H9 (cell line): ENCODE measurements at regions not wholly inside any gene's neighbourhood (a gene's known extent, or its start where the extent isn't known, plus 50 kb on each side); places are given as distances from the start of the nearest gene placed in this dataset.

Source experiments
- DNase-seq: peaks from one replicate; pipeline ENCODE4 v3.0.0-alpha.2; 2017
- H2AFZ ChIP-seq: one replicate; pipeline ENCODE4 v1.6.1; 2013; ENCODE audit warnings: mild to moderate bottlenecking, low read length, control low read depth, moderate library complexity
- H2AK5ac ChIP-seq: 2 replicates; pipeline ENCODE4 v1.6.1; 2013; ENCODE audit warnings: low read length, control low read depth, mixed read lengths; ENCODE audit not compliant: insufficient read length
- H2BK120ac ChIP-seq: one replicate; pipeline ENCODE4 v1.6.1; 2013; ENCODE audit warnings: low read depth, mild to moderate bottlenecking, low read length, control low read depth, inconsistent platforms; ENCODE audit not compliant: poor library complexity, severe bottlenecking
- H2BK12ac ChIP-seq: 2 replicates; pipeline ENCODE4 v1.6.1; 2013; ENCODE audit warnings: low read length, control low read depth, mixed read lengths, low read depth; ENCODE audit not compliant: insufficient read length
- H2BK15ac ChIP-seq: 2 replicates; pipeline ENCODE4 v1.6.1; 2013; ENCODE audit warnings: low read depth, low read length, control low read depth
- H2BK20ac ChIP-seq: one replicate; pipeline ENCODE4 v1.6.1; 2013; ENCODE audit warnings: low read depth, mild to moderate bottlenecking, low read length, control low read depth, inconsistent platforms; ENCODE audit not compliant: poor library complexity, severe bottlenecking
- H2BK5ac ChIP-seq: 2 replicates; pipeline ENCODE4 v1.6.1; 2013; ENCODE audit warnings: low read length, control low read depth, mixed read lengths; ENCODE audit not compliant: insufficient read length
- H3K14ac ChIP-seq: 2 replicates; pipeline ENCODE4 v1.6.1; 2013; ENCODE audit warnings: low read length, control low read depth; ENCODE audit not compliant: insufficient read depth
- H3K18ac ChIP-seq: 2 replicates; pipeline ENCODE4 v1.6.1; 2013; ENCODE audit warnings: low read depth, mild to moderate bottlenecking, mixed read lengths, low read length, control low read depth; ENCODE audit not compliant: insufficient read length
- H3K23ac ChIP-seq: 2 replicates; pipeline ENCODE4 v1.6.1; 2013; ENCODE audit warnings: low read length, control low read depth, mixed read lengths, low read depth; ENCODE audit not compliant: insufficient read length
- H3K23me2 ChIP-seq: 2 replicates; pipeline ENCODE4 v1.6.1; 2013; ENCODE audit warnings: low read depth, mild to moderate bottlenecking, mixed read lengths, low read length, control low read depth; ENCODE audit not compliant: insufficient read length, poor library complexity, severe bottlenecking
- H3K27ac ChIP-seq: 2 replicates; pipeline ENCODE4 v1.5.1; 2013; ENCODE audit warnings: low read length, control low read depth, mixed read lengths, low read depth; ENCODE audit not compliant: insufficient read length
- H3K27me3 ChIP-seq: 2 replicates; pipeline ENCODE4 v1.6.1; 2013; ENCODE audit warnings: low read length, control low read depth, inconsistent platforms; ENCODE audit not compliant: insufficient read depth
- H3K4ac ChIP-seq: 2 replicates; pipeline ENCODE4 v1.6.1; 2013; ENCODE audit warnings: low read depth, mild to moderate bottlenecking, control low read depth, inconsistent platforms, low read length, moderate library complexity
- H3K4me1 ChIP-seq: 2 replicates; pipeline ENCODE4 v1.6.1; 2013; ENCODE audit warnings: low read length, control low read depth, inconsistent platforms; ENCODE audit not compliant: insufficient read depth
- H3K4me2 ChIP-seq: 2 replicates; pipeline ENCODE4 v1.6.1; 2013; ENCODE audit warnings: low read length, control low read depth, mixed read lengths; ENCODE audit not compliant: insufficient read length, insufficient read depth
- H3K56ac ChIP-seq: 2 replicates; pipeline ENCODE4 v1.6.1; 2013; ENCODE audit warnings: low read depth, mild to moderate bottlenecking, mixed read lengths, low read length, control low read depth; ENCODE audit not compliant: insufficient read length
- H3K79me1 ChIP-seq: 2 replicates; pipeline ENCODE4 v1.6.1; 2013; ENCODE audit warnings: low read depth, mild to moderate bottlenecking, moderate library complexity, low read length, control low read depth, inconsistent platforms; ENCODE audit not compliant: insufficient read depth, poor library complexity, severe bottlenecking
- H3K79me2 ChIP-seq: 2 replicates; pipeline ENCODE4 v1.6.1; 2013; ENCODE audit warnings: low read length, control low read depth, inconsistent platforms; ENCODE audit not compliant: insufficient read depth
- H3K9ac ChIP-seq: 2 replicates; pipeline ENCODE4 v1.6.1; 2013; ENCODE audit warnings: low read length, control low read depth, mixed read lengths; ENCODE audit not compliant: insufficient read length; ENCODE audit errors: extremely low read depth
- H3K9me3 ChIP-seq: one replicate; pipeline ENCODE4 v1.6.1; 2013; ENCODE audit warnings: low read depth, low read length, inconsistent platforms; ENCODE audit not compliant: control insufficient read depth
- H3T11ph ChIP-seq: one replicate; pipeline ENCODE4 v1.6.1; 2013; ENCODE audit warnings: mild to moderate bottlenecking, low read length, control low read depth, inconsistent platforms
- H4K20me1 ChIP-seq: one replicate; pipeline ENCODE4 v1.6.1; 2013; ENCODE audit not compliant: control insufficient read depth, insufficient read length, insufficient read depth
- H4K5ac ChIP-seq: 2 replicates; pipeline ENCODE4 v1.6.1; 2013; ENCODE audit warnings: low read depth, mild to moderate bottlenecking, mixed read lengths, low read length, control low read depth; ENCODE audit not compliant: insufficient read length
- H4K8ac ChIP-seq: replicated peaks from 2 replicates; pipeline ENCODE4 v1.6.1; 2013; ENCODE audit warnings: low read length, control low read depth, mixed read lengths, low read depth; ENCODE audit not compliant: insufficient read length
- H4K91ac ChIP-seq: 2 replicates; pipeline ENCODE4 v1.6.1; 2013; ENCODE audit warnings: low read depth, mild to moderate bottlenecking, moderate library complexity, mixed read lengths, low read length, control low read depth; ENCODE audit not compliant: insufficient read length
- H3K27ac Mint-ChIP-seq, 3 experiments: 2 replicates in 2 of 3; 3 replicates in 1 of 3; pipeline ENCODE4 v1.8.0; 2020 to 2021; ENCODE audit warnings: mixed read lengths in 3 of 3, mild to moderate bottlenecking in 1 of 3, moderate library complexity in 1 of 3
- H3K27me3 Mint-ChIP-seq: 2 replicates; pipeline ENCODE4 v1.8.0; 2021; ENCODE audit warnings: low read depth, mild to moderate bottlenecking, moderate library complexity, mixed read lengths
- H3K36me3 Mint-ChIP-seq, 3 experiments: 2 replicates in 2 of 3; 3 replicates in 1 of 3; pipeline ENCODE4 v1.8.0; 2020 to 2021; ENCODE audit warnings: low read depth in 3 of 3, mixed read lengths in 3 of 3; ENCODE audit not compliant: insufficient read depth in 1 of 3
- H3K4me1 Mint-ChIP-seq, 2 experiments: 2 replicates each; pipeline ENCODE4 v1.8.0; 2020; ENCODE audit warnings: mixed read lengths in 2 of 2
- H3K4me3 Mint-ChIP-seq, 2 experiments: 2 replicates in 1 of 2; 3 replicates in 1 of 2; pipeline ENCODE4 v1.8.0; 2020 to 2021; ENCODE audit warnings: mild to moderate bottlenecking in 2 of 2, mixed read lengths in 2 of 2, moderate library complexity in 1 of 2
- H3K9me3 Mint-ChIP-seq, 2 experiments: 2 replicates in 1 of 2; 3 replicates in 1 of 2; pipeline ENCODE4 v1.8.0; 2020; ENCODE audit warnings: mild to moderate bottlenecking in 2 of 2, mixed read lengths in 2 of 2, moderate library complexity in 1 of 2
- WGBS: extraction: QIAGEN DNeasy Blood & Tissue Kit; methylation state at CpG from one replicate; pipeline ENCODE4 v1.1.7; 2013; ENCODE audit warnings: missing lambda C conversion rate, low lambda C conversion rate, mixed read lengths; ENCODE audit not compliant: insufficient read length; ENCODE audit errors: extremely low coverage; 5-methylcytosine and 5-hydroxymethylcytosine counted together
- TF ChIP-seq, protein P1 (sequence below): fragments of 200-600 bp; sonication (generic); conservative IDR thresholded peaks from 3 replicates; pipeline ENCODE4 v1.8.0; 2021; ENCODE audit warnings: antibody characterized with exemption, mild to moderate bottlenecking

DNA sequence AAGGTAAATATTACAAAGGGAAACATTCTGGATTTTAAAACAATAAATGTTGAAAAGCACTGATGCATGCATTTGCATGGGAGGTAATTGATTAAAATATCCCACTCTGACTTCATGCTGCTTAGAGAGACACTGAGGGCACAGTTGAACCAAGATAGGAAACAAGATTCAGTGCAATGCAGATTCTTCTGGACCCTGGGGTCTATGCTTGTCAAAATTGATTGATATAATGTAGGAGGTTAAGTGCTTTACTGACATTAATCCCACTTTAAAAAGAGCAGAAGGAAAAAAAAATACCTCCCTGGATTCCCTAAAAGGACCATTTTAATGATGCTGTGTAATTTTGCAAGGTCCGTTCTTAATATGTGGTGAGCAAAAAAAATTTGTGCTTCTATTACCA, 454.2 kb downstream of the GABRB3 start:
- H3K27ac ChIP-seq: no peak overlapping the region
- TF ChIP-seq, protein P1, sequence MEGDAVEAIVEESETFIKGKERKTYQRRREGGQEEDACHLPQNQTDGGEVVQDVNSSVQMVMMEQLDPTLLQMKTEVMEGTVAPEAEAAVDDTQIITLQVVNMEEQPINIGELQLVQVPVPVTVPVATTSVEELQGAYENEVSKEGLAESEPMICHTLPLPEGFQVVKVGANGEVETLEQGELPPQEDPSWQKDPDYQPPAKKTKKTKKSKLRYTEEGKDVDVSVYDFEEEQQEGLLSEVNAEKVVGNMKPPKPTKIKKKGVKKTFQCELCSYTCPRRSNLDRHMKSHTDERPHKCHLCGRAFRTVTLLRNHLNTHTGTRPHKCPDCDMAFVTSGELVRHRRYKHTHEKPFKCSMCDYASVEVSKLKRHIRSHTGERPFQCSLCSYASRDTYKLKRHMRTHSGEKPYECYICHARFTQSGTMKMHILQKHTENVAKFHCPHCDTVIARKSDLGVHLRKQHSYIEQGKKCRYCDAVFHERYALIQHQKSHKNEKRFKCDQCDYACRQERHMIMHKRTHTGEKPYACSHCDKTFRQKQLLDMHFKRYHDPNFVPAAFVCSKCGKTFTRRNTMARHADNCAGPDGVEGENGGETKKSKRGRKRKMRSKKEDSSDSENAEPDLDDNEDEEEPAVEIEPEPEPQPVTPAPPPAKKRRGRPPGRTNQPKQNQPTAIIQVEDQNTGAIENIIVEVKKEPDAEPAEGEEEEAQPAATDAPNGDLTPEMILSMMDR: no peak
- peaks cover 2% of the 10 kb centered on the region; the same call in 1 of the 2 replicates for H3K27me3 ChIP-seq
- H3K9me3 ChIP-seq: peaks cover 6% of the 10 kb centered on the region
- H3K79me2 ChIP-seq: no peaks in the 10 kb centered on the region
- no peak overlapping the region for H2BK12ac ChIP-seq
- no peaks in the 10 kb centered on the region for H4K20me1 ChIP-seq
- H4K8ac ChIP-seq: no peak overlapping the region
- H3K4me1 ChIP-seq: peaks cover 3% of the 10 kb centered on the region; the same call in 1 of the 2 replicates
- no peak overlapping the region for H3K4ac ChIP-seq
- no peak overlapping the region for H2BK15ac ChIP-seq
- no peaks in the 10 kb centered on the region for H3K79me1 ChIP-seq
- H3K9ac ChIP-seq: no peak overlapping the region
- H3K4me2 ChIP-seq: no peak overlapping the region
- no peaks in the 10 kb centered on the region for H3K27me3 Mint-ChIP-seq
- no peak overlapping the region for H2AFZ ChIP-seq
- H2BK120ac ChIP-seq: no peak overlapping the region
- no peak overlapping the region for H2AK5ac ChIP-seq
- H3T11ph ChIP-seq: no peak overlapping the region
- peaks cover 3% of the 10 kb centered on the region for H3K23me2 ChIP-seq
- H3K18ac ChIP-seq: no peak overlapping the region
- H3K9me3 Mint-ChIP-seq: peaks cover 14 to 22% of the 10 kb centered on the region in 2 experiments
- no peak overlapping the region for H3K23ac ChIP-seq
- no peak overlapping the region for H3K56ac ChIP-seq
- peaks cover 4 to 18% (median 9%) of the 10 kb centered on the region in 3 experiments; a peak in 6 of 7 replicates for H3K36me3 Mint-ChIP-seq
- no peak overlapping the region for H4K91ac ChIP-seq
- no peak overlapping the region for H2BK5ac ChIP-seq
- H4K5ac ChIP-seq: no peak overlapping the region
- no peak overlapping the region for H3K27ac Mint-ChIP-seq
- H3K4me3 Mint-ChIP-seq: no peak overlapping the region
- H3K4me1 Mint-ChIP-seq: peaks cover 1 to 7% of the 10 kb centered on the region in 2 experiments; a peak in 3 of 4 replicates
- no peak overlapping the region for H2BK20ac ChIP-seq
- no peak for DNase-seq
- no CpG with 5 or more reads among the region's 1 CpG for WGBS
- no peak overlapping the region for H3K14ac ChIP-seq
